Transverse colon (tissue), 4 donors: ENCODE measurements at regions not wholly inside any gene's neighbourhood (a gene's known extent, or its start where the extent isn't known, plus 50 kb on each side); places are given as distances from the start of the nearest gene placed in this dataset.
"Not testable (repeated sequence)": the region's sequence is repeated elsewhere in the genome, so short reads cannot be mapped to it uniquely, and the experiment has no call there.

ENCODE experiments used
- DNase-seq: peaks from one replicate; pipeline ENCODE4 v3.0.0-alpha.2; 2019
- H3K27ac ChIP-seq, 4 donors: fragments of 200-600 bp; sonication (generic); 2 replicates each; pipeline ENCODE4 v1.5.1; 2016 to 2018; ENCODE audit warnings: inconsistent platforms in 4 of 4
- H3K27me3 ChIP-seq: fragments of 200-600 bp; sonication (generic); 2 replicates; pipeline ENCODE4 v1.5.1; 2017; ENCODE audit warnings: inconsistent platforms
- H3K36me3 ChIP-seq, 4 donors: fragments of 200-600 bp; sonication (generic); 2 replicates each; pipeline ENCODE4 v1.5.1; 2017 to 2019; ENCODE audit warnings: inconsistent platforms in 4 of 4
- H3K4me1 ChIP-seq, 4 donors: fragments of 200-600 bp; sonication (generic); 2 replicates each; pipeline ENCODE4 v1.5.1; 2017 to 2020; ENCODE audit warnings: inconsistent platforms in 4 of 4
- H3K4me3 ChIP-seq, 4 donors: fragments of 200-600 bp; sonication (generic); 1 replicate in 1 of 4; 2 replicates in 3 of 4; pipeline versions ENCODE4 v1.5.1 to v1.6.1; 2017 to 2019; ENCODE audit warnings: inconsistent platforms in 4 of 4
- H3K9me3 ChIP-seq, 2 donors: fragments of 200-600 bp; sonication (generic); 2 replicates each; pipeline ENCODE4 v1.5.1; 2017 to 2019; ENCODE audit warnings: inconsistent platforms in 2 of 2
- CTCF ChIP-seq, 5 experiments: fragments of 200-600 bp in 3 of 5; fragments of 450-650 bp in 2 of 5; sonication (generic) in 3 of 5; IDR thresholded peaks; 1 replicate in 2 of 5; 2 replicates in 3 of 5; pipeline ENCODE4 v1.5.1; 2016 to 2017; ENCODE audit warnings: antibody characterized with exemption in 5 of 5, inconsistent platforms in 3 of 5, mild to moderate bottlenecking in 2 of 5, moderate library complexity in 1 of 5
- EP300 ChIP-seq: sonication (generic); formaldehyde crosslinking; IDR thresholded peaks from one replicate; pipeline ENCODE4 v1.6.1; 2017; ENCODE audit warnings: antibody characterized with exemption, low read depth
- POLR2A ChIP-seq: fragments of 450-650 bp; IDR thresholded peaks from one replicate; pipeline ENCODE4 v1.6.1; 2016; ENCODE audit warnings: antibody characterized with exemption, mild to moderate bottlenecking, moderate library complexity
- POLR2AphosphoS5 ChIP-seq, 3 donors: sonication (generic); formaldehyde crosslinking; IDR thresholded peaks; one replicate each; pipeline ENCODE4 v1.6.1; 2016; ENCODE audit warnings: antibody characterized with exemption in 3 of 3
- WGBS, 2 donors: methylation state at CpG; one replicate each; pipeline ENCODE4 v1.1.5; 2018; ENCODE audit warnings: low coverage in 1 of 2; 5-methylcytosine and 5-hydroxymethylcytosine counted together
- in situ Hi-C, 4 donors: fragments of 200-750 bp; cut with MboI; loops; one replicate each; pipeline versions ENCODE4 v1.15.0 to v1.15.1; 2017; ENCODE audit warnings: low sequenced_read_pairs in 3 of 4, low pct_ligation_motif_present in 1 of 4, low pct_unique_long_range_greater_than_20kb in 1 of 4
- intact Hi-C: fragments of 100-400 bp; cut with DNase I; formaldehyde crosslinking; loops from one replicate; pipeline ENCODE4 v1.15.1; 2023; ENCODE audit warnings: low total_unique reads

- peaks cover 0 to 16% (median 12%) of the 10 kb centered on the region in 4 donors for H3K4me1 ChIP-seq
- H3K36me3 ChIP-seq = no peaks in the 10 kb centered on the region
- no peaks in the 10 kb centered on the region for H3K9me3 ChIP-seq
- 57% methylated on average over 5 of the region's 5 CpGs for WGBS, 2 donors
- in situ Hi-C loops = no loop called here
- no peak overlapping the region for H3K4me3 ChIP-seq
- H3K27ac ChIP-seq = peak overlapping the region; percentile 18 to 57 (median 50)
- TF ChIP-seq EP300 (no peak), POLR2AphosphoS5 (IDR thresholded peaks at IDR 0.05) (peak; percentile 30 to 84 (median 84)), CTCF (IDR thresholded peaks at IDR 0.05) (no peak), POLR2A (peak; percentile 73)
- H3K27me3 ChIP-seq = no peaks in the 10 kb centered on the region
- DNase-seq = peak; percentile 59
- intact Hi-C loops = no loop called here
These were observed 101.2 kb upstream of the EGLN3 start for GRCh38 chr14:34051966-34052657.

GRCh38 chr14:34050606-34051005, 99.7 kb upstream of the EGLN3 start:
- no peak for TF ChIP-seq POLR2A
- TF ChIP-seq EP300 = no peak
- no peak for TF ChIP-seq POLR2AphosphoS5 (IDR thresholded peaks at IDR 0.05)
- TF ChIP-seq CTCF (IDR thresholded peaks at IDR 0.05) = no peak
- Histone ChIP-seq H3K27me3 (no peaks in the 10 kb centered on the region), H3K4me1 (peaks cover 0 to 16% (median 12%) of the 10 kb centered on the region in 4 donors), H3K4me3 (no peak overlapping the region), H3K36me3 (no peaks in the 10 kb centered on the region), H3K9me3 (no peaks in the 10 kb centered on the region), H3K27ac (no peak overlapping the region)
- 93% methylated on average over 1 of the region's 1 CpG; no CpG with 5 or more reads in 1 of the 2 donors for WGBS, 2 donors
- no peak for DNase-seq
- intact Hi-C loops (no loop called here), in situ Hi-C loops (no loop called here)

- no peak for DNase-seq
- H3K9me3 ChIP-seq = no peaks in the 10 kb centered on the region
- peaks cover 0 to 16% (median 12%) of the 10 kb centered on the region in 4 donors for H3K4me1 ChIP-seq
- H3K4me3 ChIP-seq = no peak overlapping the region
- in situ Hi-C loops (no loop called here), intact Hi-C loops (no loop called here)
- no peaks in the 10 kb centered on the region for H3K27me3 ChIP-seq
- WGBS, 2 donors = 36 to 37% methylated on average over 3 to 5 of the region's 5 CpGs
- TF ChIP-seq EP300 = no peak
- TF ChIP-seq POLR2AphosphoS5 (IDR thresholded peaks at IDR 0.05) = no peak
- TF ChIP-seq CTCF (IDR thresholded peaks at IDR 0.05) = no peak
- no peak for TF ChIP-seq POLR2A
- no peak overlapping the region for H3K27ac ChIP-seq
- H3K36me3 ChIP-seq = no peaks in the 10 kb centered on the region
These were observed 98.9 kb upstream of the EGLN3 start for GRCh38 chr14:34049790-34050189.

GRCh38 chr14:34049187-34049586, 98.3 kb upstream of the EGLN3 start:
- peaks cover 0 to 18% (median 12%) of the 10 kb centered on the region in 4 donors for H3K4me1 ChIP-seq
- H3K36me3 ChIP-seq, intact Hi-C loops, DNase-seq, in situ Hi-C loops, H3K27me3 ChIP-seq, H3K27ac ChIP-seq, H3K4me3 ChIP-seq, H3K9me3 ChIP-seq: not testable (repeated sequence)
- WGBS, 2 donors = 90 to 100% methylated on average over 6 to 7 of the region's 7 CpGs
